K562 (cell line): ENCODE measurements at regions not wholly inside any gene's neighbourhood (a gene's known extent, or its start where the extent isn't known, plus 50 kb on each side); places are given as distances from the start of the nearest gene placed in this dataset.

Experiments used
- ATAC-seq: fragments of 200-7000 bp; cut with Tn5 transposase; 3 replicates; pipeline ENCODE4 v1.9.1; 2020; ENCODE audit warnings: moderate library complexity
- BruUV-seq: library from RNA; stranded (reverse); fragments of 400-500 nt; replicated peaks from 2 replicates; lab custom pipeline; 2021; lab: Mats Ljungman, UMichigan
- CTCF ChIA-PET: fragments of 300-600 bp; formaldehyde crosslinking; extraction: SDS; loops from one replicate; lab custom pipeline; 2021; ENCODE audit warnings: low intra/inter-chr PET ratio; lab: Yijun Ruan, JAX
- POLR2A ChIA-PET: fragments of 300-600, 350-650 bp; sonication (Branson Sonifier 250); formaldehyde crosslinking; extraction: SDS; loops from one replicate; lab custom pipeline; 2021; ENCODE audit warnings: antibody characterized with exemption, inconsistent platforms; lab: Yijun Ruan, JAX
- DNase-seq, 4 experiments: peaks; one replicate each; pipeline versions ENCODE4 v3.0.0 to v3.0.0-alpha.2; 2011 to 2018; ENCODE audit warnings: low spot score in 3 of 4, mixed read lengths in 3 of 4; ENCODE audit errors: extremely low read depth in 1 of 4
- FAIRE-seq: peaks from 2 replicates; lab custom pipeline; 2011; peaks lifted over from hg19 to GRCh38; lab: Jason Lieb, UNC
- H2AFZ ChIP-seq: 2 replicates; pipeline ENCODE4 v1.6.0; 2011; ENCODE audit warnings: low read depth, low read length, control low read depth, inconsistent platforms
- H3K27ac ChIP-seq: fragments of 200-600 bp; 3 replicates; pipeline ENCODE4 v1.8.0; 2011; ENCODE audit warnings: low read depth, mild to moderate bottlenecking, control low read depth, inconsistent platforms, low read length, moderate library complexity, mixed read lengths; ENCODE audit errors: extremely low read depth
- H3K27me3 ChIP-seq, 2 experiments: fragments of 300-600 bp in 1 of 2; 2 replicates in 1 of 2; 3 replicates in 1 of 2; pipeline versions ENCODE4 v1.6.0 to v1.8.0; 2011; ENCODE audit warnings: inconsistent platforms in 2 of 2, low read length in 2 of 2, mild to moderate bottlenecking in 1 of 2, mixed read lengths in 1 of 2, moderate library complexity in 1 of 2; ENCODE audit not compliant: control insufficient read depth in 2 of 2, insufficient read depth in 2 of 2
- H3K36me3 ChIP-seq: fragments of 300-600 bp; 3 replicates; pipeline ENCODE4 v1.8.0; 2011; ENCODE audit warnings: mild to moderate bottlenecking, low read length, inconsistent platforms; ENCODE audit not compliant: control insufficient read depth, insufficient read depth
- H3K4me1 ChIP-seq, 2 experiments: fragments of 200-600 bp in 1 of 2; replicated peaks in 1 of 2; 2 replicates in 1 of 2; 3 replicates in 1 of 2; pipeline versions ENCODE4 v1.5.1 to v1.8.0; 2011; ENCODE audit warnings: inconsistent platforms in 2 of 2, low read length in 2 of 2, mild to moderate bottlenecking in 1 of 2, mixed read lengths in 1 of 2, moderate library complexity in 1 of 2; ENCODE audit not compliant: control insufficient read depth in 2 of 2, insufficient read depth in 2 of 2
- H3K4me2 ChIP-seq: 2 replicates; pipeline ENCODE4 v1.6.1; 2011; ENCODE audit warnings: low read length, control low read depth, inconsistent platforms, mixed read lengths; ENCODE audit not compliant: insufficient read depth
- H3K4me3 ChIP-seq: fragments of 200-600 bp; sonication (generic), shearing (Covaris generic); 2 replicates; pipeline ENCODE4 v1.5.1; 2016; ENCODE audit warnings: control low read depth, inconsistent platforms
- H3K79me2 ChIP-seq: fragments of 200-600 bp; 3 replicates; pipeline ENCODE4 v1.8.0; 2011; ENCODE audit warnings: low read length, inconsistent platforms; ENCODE audit not compliant: control insufficient read depth, insufficient read depth
- H3K9ac ChIP-seq, 2 experiments: 2 replicates each; pipeline versions ENCODE4 v1.6.0 to v1.6.1; 2011; ENCODE audit warnings: low read depth in 2 of 2, low read length in 2 of 2, control low read depth in 1 of 2, inconsistent platforms in 1 of 2, mild to moderate bottlenecking in 1 of 2, mixed read lengths in 1 of 2; ENCODE audit not compliant: insufficient read depth in 1 of 2
- H3K9me1 ChIP-seq: one replicate; pipeline ENCODE4 v1.6.0; 2011; ENCODE audit warnings: inconsistent platforms, mild to moderate bottlenecking, low read length, moderate library complexity; ENCODE audit not compliant: control insufficient read depth, insufficient read depth
- H3K9me3 ChIP-seq: replicated peaks from 2 replicates; pipeline ENCODE4 v1.5.1; 2011; ENCODE audit warnings: low read depth, low read length, inconsistent platforms; ENCODE audit not compliant: control insufficient read depth, insufficient read depth
- H4K20me1 ChIP-seq: replicated peaks from 2 replicates; pipeline ENCODE4 v1.6.1; 2011; ENCODE audit warnings: low read length, inconsistent platforms, mixed read lengths; ENCODE audit not compliant: control insufficient read depth, insufficient read depth
- NCOR1 ChIP-seq: fragments of 450-650 bp; IDR thresholded peaks from 2 replicates; pipeline ENCODE4 v1.6.1; 2016; ENCODE audit warnings: mild to moderate bottlenecking, moderate library complexity
- PURB ChIP-seq: sonication (generic); formaldehyde crosslinking; IDR thresholded peaks from 2 replicates; pipeline ENCODE4 v1.9.0; 2021; ENCODE audit warnings: low read depth, mild to moderate bottlenecking, missing genetic modification reagents
- RAD51 ChIP-seq: fragments of 450-650 bp; IDR thresholded peaks from 2 replicates; pipeline ENCODE4 v1.7.1; 2016; ENCODE audit warnings: low read depth, mild to moderate bottlenecking, borderline replicate concordance
- SPI1 ChIP-seq: IDR thresholded peaks from 2 replicates; pipeline ENCODE4 v1.6.1; 2011; ENCODE audit warnings: low read depth, low read length, control low read depth, borderline replicate concordance
- TEAD4 ChIP-seq, 2 experiments: sonication (generic) in 1 of 2; formaldehyde crosslinking in 1 of 2; IDR thresholded peaks; 2 replicates each; pipeline versions ENCODE4 v1.6.1 to v1.8.0; 2012 to 2022; ENCODE audit warnings: borderline replicate concordance in 1 of 2, inconsistent platforms in 1 of 2, low read length in 1 of 2, mild to moderate bottlenecking in 1 of 2, missing genetic modification reagents in 1 of 2
- YBX1 ChIP-seq: fragments of 450-650 bp; IDR thresholded peaks from 2 replicates; pipeline ENCODE4 v1.7.1; 2016; ENCODE audit warnings: mild to moderate bottlenecking
- ZNF121 ChIP-seq: sonication (generic); formaldehyde crosslinking; conservative IDR thresholded peaks from 2 replicates; pipeline ENCODE4 v1.8.0; 2022; ENCODE audit warnings: missing genetic modification reagents
- ZNF79 ChIP-seq: fragments of 250-450 bp; sonication (Bioruptor Pico); IDR thresholded peaks from 2 replicates; pipeline ENCODE4 v1.4.0; 2020; ENCODE audit warnings: low read depth, mild to moderate bottlenecking, moderate library complexity
- WGBS: fragments of 100-300 bp; shearing (Covaris generic); methylation state at CpG from one replicate; pipeline ENCODE4 v1.1.6; 2016; ENCODE audit warnings: low coverage, mixed read lengths; ENCODE audit not compliant: insufficient coverage; ENCODE audit errors: missing lambda C conversion rate; 5-methylcytosine and 5-hydroxymethylcytosine counted together
- in situ Hi-C: fragments of 300-500 bp; cut with MboI; formaldehyde crosslinking; loops from 4 replicates; pipeline ENCODE4 v1.15.0; 2018; ENCODE audit warnings: inconsistent platforms, mixed read lengths
- intact Hi-C: fragments of 100-400 bp; cut with micrococcal nuclease; formaldehyde crosslinking; loops from 2 replicates; pipeline ENCODE4 v1.14.2; 2022
- TF ChIP-seq, protein P1 (sequence below): fragments of 450-650 bp; IDR thresholded peaks from 2 replicates; pipeline ENCODE4 v1.6.1; 2016
- TF ChIP-seq, protein P2 (sequence below): fragments of 250-450 bp; sonication (Bioruptor Pico); IDR thresholded peaks from 2 replicates; pipeline ENCODE4 v1.4.0; 2020; ENCODE audit warnings: borderline replicate concordance
- TF ChIP-seq, protein P3 (sequence below): sonication (generic); formaldehyde crosslinking; IDR thresholded peaks from 2 replicates; pipeline ENCODE4 v1.8.0; 2022; ENCODE audit warnings: mild to moderate bottlenecking, missing genetic modification reagents
- TF ChIP-seq, protein P4 (sequence below): fragments of 450-650 bp; IDR thresholded peaks from 2 replicates; pipeline ENCODE4 v1.6.1; 2016; ENCODE audit warnings: antibody characterized with exemption

DNA sequence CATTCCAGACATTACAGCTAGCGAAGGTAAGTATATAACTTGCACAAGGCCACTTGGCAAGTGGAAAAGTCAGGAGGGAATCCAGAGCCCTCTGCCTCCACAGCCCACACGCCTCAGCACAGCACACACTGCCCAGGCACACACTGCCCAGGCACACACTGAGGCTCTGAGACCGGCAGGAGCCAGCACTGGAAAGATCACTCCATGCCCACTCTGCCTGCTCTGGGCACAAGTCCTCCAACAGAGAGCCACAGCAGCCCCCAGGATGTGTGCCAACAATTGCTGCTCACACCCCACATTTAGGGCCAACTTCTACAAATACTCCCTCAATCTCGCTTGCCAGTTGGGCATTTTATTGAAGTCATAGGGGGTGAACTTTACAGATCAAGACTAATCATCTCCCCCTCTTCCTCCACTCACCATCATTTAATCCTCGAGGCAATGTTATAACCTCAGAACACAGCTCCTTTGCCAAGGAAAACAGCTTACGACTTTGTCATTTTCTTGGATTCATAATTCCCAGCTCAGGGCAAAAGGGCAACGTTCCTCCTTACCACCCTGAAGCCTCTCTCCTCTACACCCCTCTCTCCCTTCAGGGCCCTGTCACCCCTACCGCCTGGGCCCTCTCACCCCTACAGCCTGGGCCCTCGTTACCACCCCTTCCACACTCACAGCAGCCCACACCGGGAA lies 53.0 kb upstream of the TPM1 start (continued):
- TF ChIP-seq PURB (no peak), TEAD4 (IDR thresholded peaks at IDR 0.05; ENCODE audit: low read length) (no peak), TEAD4 (CRISPR knock-in tag; IDR thresholded peaks at IDR 0.05; ENCODE audit: borderline replicate concordance) (no peak), NCOR1 (no peak)
- TF ChIP-seq, protein P1, sequence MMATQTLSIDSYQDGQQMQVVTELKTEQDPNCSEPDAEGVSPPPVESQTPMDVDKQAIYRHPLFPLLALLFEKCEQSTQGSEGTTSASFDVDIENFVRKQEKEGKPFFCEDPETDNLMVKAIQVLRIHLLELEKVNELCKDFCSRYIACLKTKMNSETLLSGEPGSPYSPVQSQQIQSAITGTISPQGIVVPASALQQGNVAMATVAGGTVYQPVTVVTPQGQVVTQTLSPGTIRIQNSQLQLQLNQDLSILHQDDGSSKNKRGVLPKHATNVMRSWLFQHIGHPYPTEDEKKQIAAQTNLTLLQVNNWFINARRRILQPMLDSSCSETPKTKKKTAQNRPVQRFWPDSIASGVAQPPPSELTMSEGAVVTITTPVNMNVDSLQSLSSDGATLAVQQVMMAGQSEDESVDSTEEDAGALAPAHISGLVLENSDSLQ = no peak
- TF ChIP-seq, protein P2, sequence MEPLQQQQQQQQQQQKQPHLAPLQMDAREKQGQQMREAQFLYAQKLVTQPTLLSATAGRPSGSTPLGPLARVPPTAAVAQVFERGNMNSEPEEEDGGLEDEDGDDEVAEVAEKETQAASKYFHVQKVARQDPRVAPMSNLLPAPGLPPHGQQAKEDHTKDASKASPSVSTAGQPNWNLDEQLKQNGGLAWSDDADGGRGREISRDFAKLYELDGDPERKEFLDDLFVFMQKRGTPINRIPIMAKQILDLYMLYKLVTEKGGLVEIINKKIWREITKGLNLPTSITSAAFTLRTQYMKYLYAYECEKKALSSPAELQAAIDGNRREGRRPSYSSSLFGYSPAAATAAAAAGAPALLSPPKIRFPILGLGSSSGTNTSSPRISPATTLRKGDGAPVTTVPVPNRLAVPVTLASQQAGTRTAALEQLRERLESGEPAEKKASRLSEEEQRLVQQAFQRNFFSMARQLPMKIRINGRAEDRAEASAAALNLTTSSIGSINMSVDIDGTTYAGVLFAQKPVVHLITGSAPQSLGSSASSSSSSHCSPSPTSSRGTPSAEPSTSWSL (CRISPR knock-in tag) = no peak
- TF ChIP-seq, protein P3, sequence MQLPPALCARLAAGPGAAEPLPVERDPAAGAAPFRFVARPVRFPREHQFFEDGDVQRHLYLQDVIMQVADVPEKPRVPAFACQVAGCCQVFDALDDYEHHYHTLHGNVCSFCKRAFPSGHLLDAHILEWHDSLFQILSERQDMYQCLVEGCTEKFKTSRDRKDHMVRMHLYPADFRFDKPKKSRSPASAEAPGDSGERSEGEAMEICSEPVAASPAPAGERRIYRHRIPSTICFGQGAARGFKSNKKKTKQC (CRISPR knock-in tag) = no peak

DNA sequence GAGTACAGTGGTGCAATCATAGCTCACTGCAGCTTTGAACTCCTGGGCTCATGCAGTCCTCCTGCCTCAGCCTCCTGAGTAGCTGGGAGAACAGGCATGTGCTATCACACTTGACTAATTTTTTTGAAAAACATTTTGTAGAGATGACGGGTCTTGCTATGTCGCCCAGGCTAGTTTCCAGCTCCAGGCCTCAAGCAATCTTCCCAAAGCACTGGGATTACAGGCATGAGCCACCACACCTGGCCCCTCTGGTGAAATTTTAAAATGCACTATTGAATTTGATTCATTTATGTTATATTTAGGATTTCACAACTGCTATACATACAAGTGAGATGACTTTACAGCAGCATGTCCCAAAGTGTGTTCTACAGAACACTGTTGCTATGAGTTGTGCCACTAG lies 50.8 kb upstream of the TPM1 start:
- POLR2A ChIA-PET = no interaction called here
- Histone ChIP-seq H3K79me2 (no peaks in the 10 kb centered on the region), H3K27ac (no peak overlapping the region), H3K4me1 (no peaks in the 10 kb centered on the region), H3K36me3 (no peaks in the 10 kb centered on the region), H3K27me3 (peaks cover 40 to 44% of the 10 kb centered on the region in 2 experiments), H2AFZ (no peak overlapping the region), H3K9ac (no peak overlapping the region)
- no peak for DNase-seq
- CTCF ChIA-PET = no interaction called here
- in situ Hi-C loops = no loop called here
- 0% methylated on average over 2 of the region's 2 CpGs for WGBS
- intact Hi-C loops = no loop called here
- TF ChIP-seq ZNF121 (CRISPR knock-in tag) = peak; percentile 36; the same call in 1 of the 2 replicates
- no peak for TF ChIP-seq SPI1
- TF ChIP-seq, protein P4, sequence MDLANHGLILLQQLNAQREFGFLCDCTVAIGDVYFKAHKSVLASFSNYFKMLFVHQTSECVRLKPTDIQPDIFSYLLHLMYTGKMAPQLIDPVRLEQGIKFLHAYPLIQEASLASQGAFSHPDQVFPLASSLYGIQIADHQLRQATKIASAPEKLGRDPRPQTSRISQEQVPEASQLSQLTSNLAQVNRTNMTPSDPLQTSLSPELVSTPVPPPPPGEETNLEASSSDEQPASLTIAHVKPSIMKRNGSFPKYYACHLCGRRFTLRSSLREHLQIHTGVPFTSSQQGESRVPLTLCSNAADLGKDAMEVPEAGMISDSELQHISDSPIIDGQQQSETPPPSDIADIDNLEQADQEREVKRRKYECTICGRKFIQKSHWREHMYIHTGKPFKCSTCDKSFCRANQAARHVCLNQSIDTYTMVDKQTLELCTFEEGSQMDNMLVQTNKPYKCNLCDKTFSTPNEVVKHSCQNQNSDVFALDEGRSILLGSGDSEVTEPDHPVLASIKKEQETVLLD = no peak
- TF ChIP-seq YBX1 = no peak
- no peak for TF ChIP-seq RAD51
- no peak for TF ChIP-seq ZNF79
- TF ChIP-seq, all 486 proteins: peak for 1
- H4K20me1 ChIP-seq = no peaks in the 10 kb centered on the region
- no peak overlapping the region for H3K4me3 ChIP-seq
- H3K4me2 ChIP-seq = no peak overlapping the region
- no TSS peak for BruUV-seq
- ATAC-seq = no peak
- H3K9me3 ChIP-seq = no peaks in the 10 kb centered on the region
- no peaks in the 10 kb centered on the region for H3K9me1 ChIP-seq
- no peak for FAIRE-seq
